Head of caudate nucleus (tissue), 42 donors: ENCODE measurements at regions not wholly inside any gene's neighbourhood (a gene's known extent, or its start where the extent isn't known, plus 50 kb on each side); places are given as distances from the start of the nearest gene placed in this dataset.
A peak's percentile ranks its signal among the peaks of the same experiment; 100 is the strongest.
"Not testable (repeated sequence)": the region's sequence is repeated elsewhere in the genome, so short reads cannot be mapped to it uniquely, and the experiment has no call there.

Experiments used
- DNase-seq, 42 donors: peaks; one replicate each; pipeline versions ENCODE4 v3.0.0 to v3.0.0-alpha.2; 2020 to 2021; ENCODE audit warnings: mixed read lengths in 7 of 42
- intact Hi-C: fragments of 100-400 bp; cut with DNase I; formaldehyde crosslinking; loops from one replicate; pipeline ENCODE4 v1.15.0; 2022

DNA sequence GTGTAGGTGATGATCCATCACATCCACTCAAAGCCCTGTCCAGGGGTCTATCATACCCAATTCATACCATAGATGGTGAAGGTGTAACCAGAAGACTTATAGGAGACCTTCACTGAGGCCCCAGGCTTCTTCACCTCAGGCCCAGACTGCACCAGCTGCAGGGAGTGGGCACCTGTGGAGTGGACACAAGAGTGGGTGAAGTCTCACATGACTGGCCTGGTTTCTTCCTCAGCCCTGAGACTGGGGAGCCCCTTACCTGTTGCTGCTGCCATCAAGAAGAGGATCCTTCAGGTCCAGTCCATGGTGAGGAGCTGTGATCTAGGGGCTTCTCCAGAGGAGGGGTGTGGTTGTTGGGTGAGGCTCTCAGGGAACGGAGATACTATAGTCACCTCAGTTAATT is 851.0 kb downstream of the TMEM121 start:
- intact Hi-C loops = no loop called here
- DNase-seq = no peak

DNA sequence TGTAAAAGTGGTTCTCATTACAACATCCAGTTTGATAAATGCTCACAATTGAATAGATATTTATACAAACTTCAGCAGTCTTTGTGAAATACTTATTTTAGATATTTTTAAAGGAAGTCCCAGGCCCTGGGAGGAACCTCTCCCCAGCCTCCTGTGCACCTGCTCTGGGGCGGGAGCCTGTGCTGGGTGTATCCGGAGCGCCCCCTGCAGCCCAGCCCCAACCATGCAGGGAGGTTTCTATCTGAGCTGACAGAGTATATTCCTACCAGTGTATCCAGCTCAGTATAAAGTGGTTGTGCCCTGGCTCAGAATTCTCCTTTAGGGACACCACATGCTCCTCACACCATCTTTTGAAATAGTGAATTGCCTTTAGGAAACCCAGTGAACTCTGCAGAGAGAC is 851.8 kb downstream of the TMEM121 start:
- intact Hi-C loops = no loop called here
- DNase-seq = no peak

DNA sequence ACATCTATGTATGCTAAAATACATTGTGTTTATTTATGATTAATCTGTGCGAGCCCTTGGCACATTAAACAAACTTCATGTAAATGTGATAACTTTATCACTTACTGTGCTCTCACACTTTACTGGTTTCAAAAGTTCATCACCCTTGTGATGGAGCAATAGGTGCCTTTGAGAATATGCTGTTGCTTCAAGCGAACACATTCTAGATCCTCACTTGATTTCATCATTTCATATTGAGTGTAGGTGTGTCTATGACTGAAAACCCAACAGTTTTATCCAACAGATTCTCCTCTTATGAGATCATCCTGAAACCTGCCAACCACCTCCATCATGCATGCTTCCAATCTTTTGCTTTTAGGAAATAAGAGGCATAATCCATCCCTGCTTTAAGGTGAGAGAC is 854.4 kb downstream of the TMEM121 start:
- no peak for DNase-seq
- intact Hi-C loops = no loop called here

DNA sequence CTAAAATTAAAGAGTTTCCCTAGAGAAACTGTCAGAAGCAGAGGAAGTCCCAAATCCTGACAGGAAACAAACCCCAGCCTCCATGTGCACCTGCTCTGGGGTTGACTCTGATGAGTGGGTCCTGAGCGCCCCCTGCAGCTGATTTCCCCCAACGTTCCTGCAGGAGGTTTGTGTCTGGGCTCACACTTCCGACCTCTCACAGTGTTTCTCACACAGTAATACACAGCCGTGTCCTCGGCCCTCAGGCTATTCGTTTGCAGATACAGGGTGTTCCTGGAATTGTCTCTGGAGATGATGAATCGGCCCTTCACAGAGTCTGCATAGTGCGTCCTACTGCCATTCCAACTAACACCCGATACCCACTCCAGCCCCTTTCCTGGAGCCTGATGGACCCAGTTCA is 862.8 kb downstream of the TMEM121 start:
- DNase-seq, intact Hi-C loops: not testable (repeated sequence)

GRCh38 chr14:106390401-106390800 is 864.0 kb downstream of the TMEM121 start:
- no peak for DNase-seq

GRCh38 chr14:106390947-106391346 is 864.6 kb downstream of the TMEM121 start:
- intact Hi-C loops = no loop called here

More at GRCh38 chr14:106390401-106390800, 864.0 kb downstream of the TMEM121 start:
- intact Hi-C loops = no loop called here

GRCh38 chr14:106393742-106394141 is 867.4 kb downstream of the TMEM121 start:
- intact Hi-C loops = no loop called here
- no peak for DNase-seq

More at GRCh38 chr14:106390947-106391346, 864.6 kb downstream of the TMEM121 start:
- no peak for DNase-seq

- intact Hi-C loops = no loop called here
- DNase-seq = no peak
These were observed 869.2 kb downstream of the TMEM121 start for GRCh38 chr14:106395456-106396050.

DNA sequence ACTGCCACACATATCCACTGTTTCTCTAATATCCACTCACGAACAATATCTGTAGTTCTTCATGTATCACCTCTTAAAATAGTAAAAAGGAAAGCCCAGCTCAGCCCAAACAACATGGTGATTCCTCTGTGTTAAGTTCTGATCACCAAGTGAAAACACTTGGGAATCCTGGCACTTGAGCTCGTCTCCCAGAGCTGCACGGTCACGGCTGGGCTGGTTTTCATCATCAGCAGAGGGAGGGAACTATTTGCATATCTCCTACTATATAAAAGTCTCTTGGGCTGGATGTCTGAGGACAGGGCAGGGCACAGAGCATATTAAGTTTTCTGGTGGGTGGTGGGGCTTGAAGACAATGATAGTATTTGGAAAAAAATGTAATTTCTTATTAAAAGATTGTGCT is 870.6 kb downstream of the TMEM121 start:
- intact Hi-C loops = no loop called here
- DNase-seq = no peak

DNA sequence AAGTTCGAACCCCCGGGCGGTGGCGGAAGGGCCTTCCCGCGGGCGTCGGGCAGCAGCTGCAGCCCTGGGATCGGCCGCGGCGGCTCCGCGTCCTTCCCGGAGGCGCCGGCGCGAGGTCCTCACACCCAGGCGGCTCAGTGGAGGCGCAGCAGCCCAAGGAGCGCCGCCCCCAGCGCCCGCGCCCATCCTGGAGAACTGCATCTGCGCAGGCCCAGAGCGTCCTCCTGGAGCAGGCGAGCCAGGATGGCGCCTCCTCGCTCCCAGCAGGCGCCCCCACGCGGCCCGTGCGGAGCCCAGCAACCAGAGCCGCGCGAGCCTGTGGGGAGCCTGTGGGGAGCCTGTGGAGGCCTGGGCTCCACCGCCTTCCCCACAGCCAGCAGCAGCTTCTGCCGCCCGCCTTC is 872.5 kb downstream of the TMEM121 start:
- intact Hi-C loops, DNase-seq: not testable (repeated sequence)

DNA sequence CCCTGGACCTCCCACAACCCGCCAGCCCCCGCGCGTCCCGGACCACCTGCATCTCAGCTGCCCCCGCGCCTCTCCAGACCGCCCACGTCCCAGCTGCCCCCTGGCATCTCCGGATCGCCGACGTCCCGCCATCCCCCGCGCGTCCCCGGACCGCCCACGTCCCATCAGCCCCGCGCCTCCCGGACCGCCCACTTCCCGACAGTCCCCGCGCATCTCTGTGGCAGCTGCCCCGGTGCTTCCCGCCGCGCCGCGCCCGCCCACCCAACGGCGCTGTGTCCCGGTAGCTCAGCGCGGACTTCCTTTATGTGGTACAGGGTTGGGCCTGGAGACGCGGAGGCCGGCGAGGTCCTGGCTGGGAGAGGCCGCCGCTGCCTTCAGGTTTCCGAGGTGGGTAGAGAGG is 874.9 kb downstream of the TMEM121 start:
- DNase-seq, intact Hi-C loops: not testable (repeated sequence)

GRCh38 chr14:106410229-106410628 is 883.8 kb downstream of the TMEM121 start:
- intact Hi-C loops, DNase-seq: not testable (repeated sequence)

GRCh38 chr14:106414464-106414863 is 888.1 kb downstream of the TMEM121 start:
- no peak for DNase-seq
- intact Hi-C loops = no loop called here

DNA sequence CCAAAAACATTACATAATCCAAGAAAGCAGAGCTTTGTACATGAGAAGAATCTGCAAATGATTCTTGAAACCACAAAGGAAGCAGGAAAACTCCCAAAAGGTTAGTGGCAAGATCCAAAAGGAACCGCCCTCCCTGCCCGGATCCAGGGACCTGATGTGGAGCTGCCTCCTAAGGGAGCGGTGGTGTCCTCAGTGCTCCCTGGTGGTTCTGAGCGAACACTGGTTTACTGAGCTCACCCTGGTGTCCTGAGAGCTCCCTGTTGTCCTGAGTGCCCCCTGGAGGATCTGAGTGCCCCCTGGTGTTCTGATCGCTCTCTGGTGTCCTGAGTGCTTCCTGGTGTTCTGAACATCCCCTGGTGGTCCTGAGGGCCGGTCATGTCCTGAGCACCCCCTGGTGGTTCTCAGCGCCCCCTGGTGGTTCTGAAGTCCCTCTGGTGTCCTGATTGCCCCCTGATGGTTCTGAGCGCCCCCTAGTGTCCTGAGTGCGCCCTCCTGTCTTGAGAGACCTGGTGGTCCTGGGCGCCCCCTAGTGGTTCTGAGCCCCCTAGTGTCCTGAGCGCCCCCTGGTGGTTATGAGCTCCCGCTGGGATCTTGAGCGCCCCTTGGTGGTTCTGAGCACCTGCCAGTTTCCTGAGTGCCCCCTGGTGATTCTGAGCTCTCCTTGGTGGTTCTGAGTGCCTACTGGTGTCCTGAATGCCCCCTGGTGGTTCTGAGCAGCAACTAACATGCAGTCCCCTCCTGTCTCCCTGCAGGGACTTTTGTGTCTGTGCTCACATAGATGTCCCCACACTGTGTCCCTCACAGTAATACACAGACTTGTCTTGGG is 891.1 kb downstream of the TMEM121 start:
- peak in 13 of 42 donors; percentile 1 to 48 (median 15) for DNase-seq
- intact Hi-C loops = no loop called here

GRCh38 chr14:106419376-106419965 is 893.1 kb downstream of the TMEM121 start:
- intact Hi-C loops = no loop called here
- no peak for DNase-seq

- intact Hi-C loops = not testable (repeated sequence)
- peak in 25 of 42 donors; percentile 4 to 58 (median 34) for DNase-seq
These were observed 895.1 kb downstream of the TMEM121 start for GRCh38 chr14:106421431-106422033.

- intact Hi-C loops = no loop called here
These were observed 895.7 kb downstream of the TMEM121 start for GRCh38 chr14:106422066-106422465.

DNA sequence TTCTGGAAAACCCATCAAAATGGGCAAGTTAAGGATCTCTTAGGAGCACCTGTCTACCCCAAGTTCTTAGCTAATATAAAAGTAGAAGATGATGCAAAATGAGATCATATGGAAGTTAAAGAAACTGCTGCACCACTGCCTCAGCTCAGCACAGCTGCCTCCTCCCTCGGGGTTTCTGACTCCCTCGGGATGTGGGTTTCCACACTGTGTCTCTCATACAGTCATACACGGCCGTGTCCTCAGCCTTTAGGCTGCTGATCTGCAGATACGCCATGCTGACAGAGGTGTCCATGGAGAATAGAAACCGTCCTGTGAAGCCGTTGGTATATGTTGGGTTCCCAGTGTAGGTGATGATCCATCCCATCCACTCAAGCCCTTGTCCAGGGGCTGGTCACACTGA is 898.8 kb downstream of the TMEM121 start:
- intact Hi-C loops, DNase-seq: not testable (repeated sequence)

More at GRCh38 chr14:106422066-106422465, 895.7 kb downstream of the TMEM121 start:
- no peak for DNase-seq

GRCh38 chr14:106436310-106436905 is 910.0 kb downstream of the TMEM121 start:
- peak in 19 of 42 donors; percentile 11 to 66 (median 29) for DNase-seq
- intact Hi-C loops = no loop called here
